Activated CD4-positive, alpha-beta T cell treated with anti-CD3 and anti-CD28 coated beads, Interleukin-2, Interleukin-4, amounts not matched to agents 100 ng/mL and 50 ng/mL, durations not matched to agents 16 hours and 8 hours (primary cell): ENCODE measurements at regions not wholly inside any gene's neighbourhood (a gene's known extent, or its start where the extent isn't known, plus 50 kb on each side); places are given as distances from the start of the nearest gene placed in this dataset.
A peak's percentile ranks its signal among the peaks of the same experiment; 100 is the strongest.
"Not testable (repeated sequence)": the region's sequence is repeated elsewhere in the genome, so short reads cannot be mapped to it uniquely, and the experiment has no call there.

Experiments used
- DNase-seq: peaks from one replicate; pipeline ENCODE4 v3.0.0-alpha.2; 2020; ENCODE audit warnings: low spot score

- no peak for DNase-seq
Measured at GRCh38 chrX:121298499-121298898, 251.1 kb downstream of the GLUD2 start.

GRCh38 chrX:121301356-121301755 is 253.9 kb downstream of the GLUD2 start:
- DNase-seq: peak; percentile 5

- DNase-seq: no peak
Measured at GRCh38 chrX:121301822-121302221, 254.4 kb downstream of the GLUD2 start.

- peak; percentile 80 for DNase-seq
Measured at GRCh38 chrX:121307449-121307848, 260.0 kb downstream of the GLUD2 start.

GRCh38 chrX:121308276-121308805 is 260.9 kb downstream of the GLUD2 start:
- DNase-seq: peak; percentile 93

GRCh38 chrX:121310820-121311219 is 263.4 kb downstream of the GLUD2 start:
- DNase-seq: no peak

- no peak for DNase-seq
Measured at GRCh38 chrX:121320441-121320840, 273.0 kb downstream of the GLUD2 start.

GRCh38 chrX:121322159-121322558 is 274.7 kb downstream of the GLUD2 start:
- no peak for DNase-seq

GRCh38 chrX:121323337-121323736 is 275.9 kb downstream of the GLUD2 start:
- DNase-seq: no peak

- DNase-seq: no peak
Measured at GRCh38 chrX:121333942-121334341, 286.5 kb downstream of the GLUD2 start.

- DNase-seq: no peak
Measured at GRCh38 chrX:121336831-121337421, 289.5 kb downstream of the GLUD2 start.

- DNase-seq: no peak
Measured at GRCh38 chrX:121337816-121338215, 290.4 kb downstream of the GLUD2 start.

GRCh38 chrX:121349263-121349662 is 301.9 kb downstream of the GLUD2 start:
- DNase-seq: no peak

- no peak for DNase-seq
Measured at GRCh38 chrX:121356139-121356849, 308.9 kb downstream of the GLUD2 start.

GRCh38 chrX:121356850-121357171 is 309.4 kb downstream of the GLUD2 start:
- DNase-seq: no peak

GRCh38 chrX:121360280-121360679 is 312.9 kb downstream of the GLUD2 start:
- DNase-seq: no peak

- no peak for DNase-seq
Measured at GRCh38 chrX:121365572-121366161, 318.3 kb downstream of the GLUD2 start.

GRCh38 chrX:121374471-121374870 is 327.1 kb downstream of the GLUD2 start:
- no peak for DNase-seq

GRCh38 chrX:121381915-121382314 is 334.5 kb downstream of the GLUD2 start:
- DNase-seq: not testable (repeated sequence)

GRCh38 chrX:121389976-121390714 is 342.7 kb downstream of the GLUD2 start:
- no peak for DNase-seq

- no peak for DNase-seq
Measured at GRCh38 chrX:121405826-121406225, 358.4 kb downstream of the GLUD2 start.

GRCh38 chrX:121407627-121408026 is 360.2 kb downstream of the GLUD2 start:
- DNase-seq: no peak

GRCh38 chrX:121431514-121431913 is 384.1 kb downstream of the GLUD2 start:
- DNase-seq: not testable (repeated sequence)
